T-helper 1 cell treated with Interleukin-12 subunit alpha and Interleukin-12 subunit beta and Interleukin-4 antibody, amounts not matched to agents 30 μg/mL and 1 μg/mL, for 36 hours (primary cell): ENCODE measurements at regions not wholly inside any gene's neighbourhood (a gene's known extent, or its start where the extent isn't known, plus 50 kb on each side); places are given as distances from the start of the nearest gene placed in this dataset.

Experiments used
- H3K27ac Mint-ChIP-seq: one replicate; pipeline ENCODE4 v1.8.0; 2021; ENCODE audit warnings: mild to moderate bottlenecking, mixed read lengths
- H3K27me3 Mint-ChIP-seq: one replicate; pipeline ENCODE4 v1.8.0; 2021; ENCODE audit warnings: low read depth, mixed read lengths
- H3K36me3 Mint-ChIP-seq: one replicate; pipeline ENCODE4 v1.8.0; 2021; ENCODE audit warnings: low read depth, mixed read lengths
- H3K4me1 Mint-ChIP-seq: one replicate; pipeline ENCODE4 v1.8.0; 2021; ENCODE audit warnings: low read depth, mixed read lengths
- H3K4me3 Mint-ChIP-seq: one replicate; pipeline ENCODE4 v1.8.0; 2021; ENCODE audit warnings: mild to moderate bottlenecking, moderate library complexity, mixed read lengths
- H3K9me3 Mint-ChIP-seq: one replicate; pipeline ENCODE4 v1.8.0; 2021; ENCODE audit warnings: mixed read lengths

GRCh38 chr1:9448132-9449109 lies 90.8 kb upstream of the SLC25A33 start:
- Mint-ChIP-seq H3K4me3 (no peak overlapping the region), H3K36me3 (no peaks in the 10 kb centered on the region), H3K4me1 (no peaks in the 10 kb centered on the region), H3K27ac (no peak overlapping the region), H3K27me3 (peaks cover 25% of the 10 kb centered on the region), H3K9me3 (no peaks in the 10 kb centered on the region)

DNA sequence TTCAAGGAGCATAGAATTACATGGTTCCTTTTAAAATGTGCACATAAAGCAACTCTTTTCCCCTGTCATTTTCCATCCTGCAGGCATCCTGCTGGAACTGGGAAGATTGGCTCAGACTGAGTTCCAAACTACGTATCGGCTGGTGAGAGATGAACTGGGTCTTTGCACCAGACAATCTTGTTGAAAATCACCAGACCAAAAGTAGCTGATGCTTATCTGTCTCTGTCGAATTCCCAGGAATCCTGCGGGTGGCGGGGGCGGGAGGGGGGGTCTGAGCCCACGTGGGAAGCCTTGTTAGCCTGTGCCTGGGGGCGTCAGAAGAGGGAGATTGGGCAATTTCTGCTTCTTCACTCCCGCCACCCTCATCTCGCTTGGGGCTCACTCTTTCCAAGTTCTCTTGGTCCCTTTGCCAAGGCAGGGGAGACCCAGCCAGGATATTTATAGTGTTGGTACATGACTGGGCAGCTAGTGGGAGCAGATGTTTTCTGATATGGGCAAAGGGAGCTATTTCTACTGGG lies 90.1 kb upstream of the SLC25A33 start:
- Mint-ChIP-seq H3K4me1 (no peaks in the 10 kb centered on the region), H3K9me3 (no peaks in the 10 kb centered on the region), H3K36me3 (no peaks in the 10 kb centered on the region), H3K27me3 (peaks cover 20% of the 10 kb centered on the region), H3K27ac (no peak overlapping the region), H3K4me3 (no peak overlapping the region)

DNA sequence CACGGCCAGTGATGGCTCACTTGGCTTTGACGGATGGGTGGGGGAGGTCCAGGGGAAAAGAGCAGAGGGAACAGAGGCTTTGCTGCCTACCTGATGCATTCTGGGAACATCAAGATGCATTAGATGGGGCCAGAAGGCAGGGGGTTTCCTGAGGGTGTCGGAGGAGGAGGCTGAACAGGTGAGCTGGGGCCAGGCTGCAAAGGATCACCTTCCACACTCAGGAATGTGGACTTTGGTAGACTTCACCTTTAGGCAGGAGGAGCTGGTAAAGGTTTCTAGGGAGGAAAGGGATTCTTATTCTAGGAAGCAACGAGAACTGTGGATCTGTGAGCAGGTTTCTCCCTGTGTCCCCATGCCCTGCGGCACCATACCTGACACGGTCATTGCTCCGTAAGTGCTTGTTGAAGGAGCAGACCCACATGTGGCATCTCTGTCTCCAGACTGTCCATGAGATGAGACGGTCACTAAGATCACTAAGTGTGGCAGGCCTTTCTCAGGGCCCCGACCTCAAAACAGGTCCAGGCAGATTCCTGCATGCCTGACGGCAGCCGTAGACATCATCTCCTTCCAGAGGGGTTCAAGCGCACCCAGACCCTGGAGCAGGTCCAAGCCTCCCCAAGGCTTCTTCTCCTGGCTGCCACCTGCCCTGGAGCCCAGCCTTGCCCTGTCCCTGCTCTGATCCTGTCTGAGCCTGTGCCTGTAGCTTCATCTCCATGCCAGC lies 89.1 kb upstream of the SLC25A33 start:
- no peak overlapping the region for H3K27ac Mint-ChIP-seq
- no peaks in the 10 kb centered on the region for H3K36me3 Mint-ChIP-seq
- H3K4me3 Mint-ChIP-seq = no peak overlapping the region
- no peaks in the 10 kb centered on the region for H3K9me3 Mint-ChIP-seq
- no peaks in the 10 kb centered on the region for H3K4me1 Mint-ChIP-seq
- H3K27me3 Mint-ChIP-seq = peaks cover 20% of the 10 kb centered on the region

DNA sequence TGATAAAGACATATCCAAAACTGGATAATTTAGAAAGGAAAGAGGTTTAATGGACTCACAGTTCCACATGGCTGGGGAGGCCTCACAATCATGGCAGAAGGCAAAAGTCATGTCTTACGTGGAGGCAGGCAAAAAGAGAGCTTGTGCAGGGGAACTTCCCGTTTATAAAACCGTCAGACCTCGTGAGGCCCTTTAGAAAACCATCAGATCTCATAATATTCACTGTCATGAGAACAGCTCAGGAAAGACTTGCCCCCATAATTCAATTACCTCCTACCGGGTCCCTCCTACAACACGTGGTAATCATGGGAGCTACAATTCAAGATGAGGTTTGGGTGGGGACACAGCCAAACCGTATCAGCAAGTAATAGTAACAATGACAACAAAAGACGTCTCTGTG lies 88.2 kb upstream of the SLC25A33 start:
- Mint-ChIP-seq H3K4me1 (no peaks in the 10 kb centered on the region), H3K27ac (no peak overlapping the region), H3K9me3 (no peaks in the 10 kb centered on the region), H3K4me3 (no peak overlapping the region), H3K36me3 (no peaks in the 10 kb centered on the region), H3K27me3 (peaks cover 20% of the 10 kb centered on the region)

DNA sequence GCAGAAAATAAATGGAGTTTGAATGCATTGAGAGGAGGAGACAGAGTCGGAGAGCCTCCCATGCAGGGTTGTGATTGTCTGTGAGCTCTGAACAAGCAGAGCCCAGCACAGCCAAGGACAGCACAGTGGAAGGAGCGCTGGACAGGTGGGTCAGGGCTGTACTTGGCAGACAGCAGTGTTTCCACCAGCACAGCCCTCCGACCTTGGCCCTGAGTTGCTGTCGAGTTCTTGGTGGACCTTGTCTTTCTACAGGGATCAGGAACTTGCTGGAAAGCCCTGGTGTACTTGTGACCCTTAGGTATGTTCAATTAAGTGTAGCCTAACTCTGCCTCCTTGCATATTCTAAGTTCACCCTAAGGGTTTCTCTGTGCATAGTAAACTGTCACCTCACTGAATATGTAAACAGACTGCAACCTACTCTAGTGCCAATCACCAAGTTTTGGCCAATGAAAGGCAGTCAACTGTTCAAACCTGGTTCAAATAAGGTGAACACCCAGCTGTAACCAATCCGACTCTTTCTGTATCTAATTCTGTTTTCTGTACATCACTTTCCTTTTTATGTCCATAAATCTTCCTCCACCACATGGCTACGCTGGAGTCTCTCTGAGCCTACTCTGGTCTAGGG lies 86.6 kb upstream of the SLC25A33 start:
- Mint-ChIP-seq H3K27ac (no peak overlapping the region), H3K4me3 (no peak overlapping the region), H3K4me1 (no peaks in the 10 kb centered on the region), H3K9me3 (no peaks in the 10 kb centered on the region), H3K27me3 (peaks cover 19% of the 10 kb centered on the region), H3K36me3 (no peaks in the 10 kb centered on the region)

GRCh38 chr1:9453375-9453774 lies 85.9 kb upstream of the SLC25A33 start:
- Mint-ChIP-seq H3K27ac (no peak overlapping the region), H3K36me3 (no peaks in the 10 kb centered on the region), H3K27me3 (peaks cover 18% of the 10 kb centered on the region), H3K4me3 (no peak overlapping the region), H3K4me1 (no peaks in the 10 kb centered on the region), H3K9me3 (no peaks in the 10 kb centered on the region)

DNA sequence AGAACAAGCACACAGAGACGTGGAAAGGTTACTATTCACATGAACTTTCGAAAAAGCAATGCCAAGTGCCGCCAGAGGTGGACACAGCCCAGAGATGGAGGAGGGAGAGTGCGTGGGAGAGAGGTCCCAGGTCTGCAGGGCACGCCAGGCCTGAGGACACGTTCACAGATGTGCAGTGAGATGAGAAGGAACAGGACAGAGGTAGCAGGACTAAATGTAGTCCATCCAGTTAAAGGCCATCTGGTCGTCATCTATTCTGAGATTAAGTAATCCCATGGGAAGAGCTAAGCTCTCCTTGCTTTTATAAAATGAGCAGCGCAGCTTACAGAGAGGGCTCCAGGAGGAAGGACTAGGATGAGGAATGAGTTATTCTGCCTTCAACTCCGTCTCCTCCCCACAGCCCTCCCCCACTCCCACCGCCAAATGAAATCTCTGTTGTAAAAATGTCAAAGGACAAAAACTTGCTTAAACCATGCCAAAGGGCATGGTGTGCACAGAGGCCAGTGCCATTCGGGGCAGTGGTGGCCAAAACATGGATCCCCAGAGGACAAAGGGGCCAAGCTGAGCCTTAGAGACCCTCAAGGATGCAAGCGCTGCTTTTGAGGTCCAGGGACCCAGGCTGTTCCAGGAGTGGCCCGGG lies 85.4 kb upstream of the SLC25A33 start:
- Mint-ChIP-seq H3K27ac (no peak overlapping the region), H3K4me3 (no peak overlapping the region), H3K27me3 (peaks cover 18% of the 10 kb centered on the region), H3K9me3 (no peaks in the 10 kb centered on the region), H3K4me1 (no peaks in the 10 kb centered on the region), H3K36me3 (no peaks in the 10 kb centered on the region)

DNA sequence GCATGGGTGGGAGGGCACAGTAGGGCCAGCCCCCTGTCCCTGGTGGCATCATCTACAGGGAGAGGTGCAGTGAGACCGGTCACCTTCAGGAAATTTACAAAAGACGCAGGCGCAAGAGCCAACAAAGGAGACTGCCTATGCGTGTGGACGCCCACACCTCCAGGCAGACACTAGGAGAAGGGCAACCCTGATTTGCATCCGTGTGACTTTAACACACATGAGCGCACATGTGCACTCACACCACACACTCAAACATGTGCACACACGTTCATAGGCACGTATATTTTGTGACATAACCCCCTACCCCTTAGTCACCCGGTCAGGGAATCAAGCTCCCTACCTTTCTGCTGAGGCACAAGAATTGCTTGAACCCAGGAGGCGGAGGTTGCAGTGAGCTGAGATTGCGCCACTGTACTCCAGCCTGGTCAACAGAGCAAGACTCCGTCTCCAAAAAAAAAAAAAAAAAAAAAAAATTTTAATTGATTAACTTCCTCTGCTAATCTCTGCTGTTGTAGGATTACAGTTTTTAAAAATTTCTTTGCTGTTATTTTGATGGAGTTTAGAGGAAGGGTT lies 84.7 kb upstream of the SLC25A33 start:
- Mint-ChIP-seq H3K36me3 (no peaks in the 10 kb centered on the region), H3K27me3 (peaks cover 20% of the 10 kb centered on the region), H3K27ac (no peak overlapping the region), H3K4me3 (no peak overlapping the region), H3K9me3 (no peaks in the 10 kb centered on the region), H3K4me1 (no peaks in the 10 kb centered on the region)

- Mint-ChIP-seq H3K4me1 (no peaks in the 10 kb centered on the region), H3K27me3 (peaks cover 20% of the 10 kb centered on the region), H3K4me3 (no peak overlapping the region), H3K36me3 (no peaks in the 10 kb centered on the region), H3K27ac (no peak overlapping the region), H3K9me3 (no peaks in the 10 kb centered on the region)
Observed at GRCh38 chr1:9455487-9456234, 83.6 kb upstream of the SLC25A33 start.

DNA sequence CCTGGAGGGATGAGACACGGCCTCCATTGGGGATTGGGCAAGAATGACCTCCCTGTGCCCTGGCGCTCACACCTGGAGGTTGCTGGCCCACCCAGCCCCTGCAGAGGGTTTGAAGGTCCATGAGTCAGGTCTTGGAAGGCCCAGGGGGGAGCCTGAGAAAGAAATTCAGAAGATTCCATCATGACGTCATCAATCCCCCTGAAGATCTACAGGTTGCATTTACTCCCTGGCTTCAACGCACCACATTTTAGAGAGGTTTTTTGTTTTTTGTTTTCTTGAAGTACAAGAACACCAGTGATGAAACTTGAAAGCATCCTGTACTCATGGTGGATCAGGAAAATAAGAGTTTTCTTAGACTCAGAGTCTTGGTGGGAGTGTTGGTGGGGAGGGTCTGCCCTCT lies 82.4 kb upstream of the SLC25A33 start:
- no peaks in the 10 kb centered on the region for H3K4me1 Mint-ChIP-seq
- peaks cover 24% of the 10 kb centered on the region for H3K27me3 Mint-ChIP-seq
- no peaks in the 10 kb centered on the region for H3K36me3 Mint-ChIP-seq
- no peaks in the 10 kb centered on the region for H3K9me3 Mint-ChIP-seq
- no peak overlapping the region for H3K27ac Mint-ChIP-seq
- H3K4me3 Mint-ChIP-seq = no peak overlapping the region

GRCh38 chr1:9459816-9460407 lies 79.4 kb upstream of the SLC25A33 start:
- H3K4me1 Mint-ChIP-seq = no peaks in the 10 kb centered on the region
- H3K9me3 Mint-ChIP-seq = no peaks in the 10 kb centered on the region
- H3K27ac Mint-ChIP-seq = no peak overlapping the region
- peaks cover 24% of the 10 kb centered on the region for H3K27me3 Mint-ChIP-seq
- H3K4me3 Mint-ChIP-seq = no peak overlapping the region
- H3K36me3 Mint-ChIP-seq = no peaks in the 10 kb centered on the region

- H3K4me1 Mint-ChIP-seq = no peaks in the 10 kb centered on the region
- no peak overlapping the region for H3K4me3 Mint-ChIP-seq
- no peaks in the 10 kb centered on the region for H3K9me3 Mint-ChIP-seq
- H3K27ac Mint-ChIP-seq = no peak overlapping the region
- H3K36me3 Mint-ChIP-seq = no peaks in the 10 kb centered on the region
- H3K27me3 Mint-ChIP-seq = peaks cover 33% of the 10 kb centered on the region
Observed at GRCh38 chr1:9465640-9466039, 73.6 kb upstream of the SLC25A33 start.
